Mesendoderm (in vitro differentiated cells): ENCODE measurements at regions not wholly inside any gene's neighbourhood (a gene's known extent, or its start where the extent isn't known, plus 50 kb on each side); places are given as distances from the start of the nearest gene placed in this dataset.

Experiments
- DNase-seq: peaks from one replicate; pipeline ENCODE4 v3.0.0; 2013
- H2AK5ac ChIP-seq: 2 replicates; pipeline ENCODE4 v1.6.1; 2013; ENCODE audit warnings: low read length, inconsistent platforms
- H2BK120ac ChIP-seq: 2 replicates; pipeline ENCODE4 v1.6.1; 2013; ENCODE audit warnings: low read depth, mild to moderate bottlenecking, low read length, moderate library complexity, mixed read lengths
- H2BK15ac ChIP-seq: replicated peaks from 2 replicates; pipeline ENCODE4 v1.6.1; 2013; ENCODE audit warnings: low read depth, mild to moderate bottlenecking, moderate library complexity
- H2BK5ac ChIP-seq: 2 replicates; pipeline ENCODE4 v1.6.1; 2013; ENCODE audit warnings: low read length, inconsistent platforms
- H3K18ac ChIP-seq: 2 replicates; pipeline ENCODE4 v1.6.1; 2013; ENCODE audit warnings: mild to moderate bottlenecking, low read length, mixed read lengths
- H3K23ac ChIP-seq: one replicate; pipeline ENCODE4 v1.6.1; 2013; ENCODE audit warnings: low read length
- H3K27ac ChIP-seq: 2 replicates; pipeline ENCODE4 v1.5.1; 2013; ENCODE audit warnings: low read depth, mild to moderate bottlenecking, inconsistent platforms, low read length, moderate library complexity
- H3K27me3 ChIP-seq: 2 replicates; pipeline ENCODE4 v1.6.1; 2013; ENCODE audit warnings: low read length, control low read depth, mild to moderate bottlenecking, inconsistent platforms; ENCODE audit not compliant: insufficient read depth, poor library complexity
- H3K36me3 ChIP-seq: 2 replicates; pipeline ENCODE4 v1.6.1; 2013; ENCODE audit warnings: low read length, inconsistent platforms; ENCODE audit not compliant: control insufficient read depth, insufficient read depth
- H3K4ac ChIP-seq: one replicate; pipeline ENCODE4 v1.6.1; 2013; ENCODE audit warnings: low read depth, mild to moderate bottlenecking, low read length, moderate library complexity
- H3K4me1 ChIP-seq: 2 replicates; pipeline ENCODE4 v1.6.1; 2013; ENCODE audit warnings: low read depth, low read length, inconsistent platforms; ENCODE audit not compliant: control insufficient read depth
- H3K4me2 ChIP-seq: 2 replicates; pipeline ENCODE4 v1.6.1; 2013; ENCODE audit warnings: low read length
- H3K4me3 ChIP-seq: 2 replicates; pipeline ENCODE4 v1.5.1; 2013; ENCODE audit warnings: mild to moderate bottlenecking, low read length
- H3K56ac ChIP-seq: one replicate; pipeline ENCODE4 v1.6.1; 2013; ENCODE audit warnings: low read length
- H3K79me1 ChIP-seq: 2 replicates; pipeline ENCODE4 v1.6.1; 2013; ENCODE audit warnings: low read length, inconsistent platforms
- H3K79me2 ChIP-seq: 2 replicates; pipeline ENCODE4 v1.6.1; 2013; ENCODE audit warnings: mild to moderate bottlenecking, low read length; ENCODE audit not compliant: control insufficient read depth, insufficient read depth
- H3K9ac ChIP-seq: 2 replicates; pipeline ENCODE4 v1.6.1; 2013; ENCODE audit warnings: low read length, inconsistent platforms
- H4K5ac ChIP-seq: one replicate; pipeline ENCODE4 v1.6.1; 2013; ENCODE audit warnings: low read length
- H4K8ac ChIP-seq: one replicate; pipeline ENCODE4 v1.6.1; 2013; ENCODE audit warnings: low read depth, mild to moderate bottlenecking, control low read depth, low read length, moderate library complexity
- WGBS: extraction: QIAGEN DNeasy Blood & Tissue Kit; methylation state at CpG from one replicate; pipeline ENCODE4 v1.1.7; 2013; ENCODE audit warnings: low lambda C conversion rate, missing lambda C conversion rate; ENCODE audit not compliant: insufficient coverage; ENCODE audit errors: extremely low coverage; 5-methylcytosine and 5-hydroxymethylcytosine counted together

- Histone ChIP-seq H2AK5ac (no peak overlapping the region), H3K4me2 (no peak overlapping the region), H4K8ac (no peak overlapping the region), H3K27ac (no peak overlapping the region), H3K36me3 (no peaks in the 10 kb centered on the region), H3K23ac (no peak overlapping the region), H3K4ac (no peak overlapping the region), H3K79me2 (no peaks in the 10 kb centered on the region), H2BK15ac (no peak overlapping the region), H3K56ac (no peak overlapping the region), H2BK120ac (no peak overlapping the region), H4K5ac (no peak overlapping the region), H2BK5ac (no peak overlapping the region), H3K9ac (no peak overlapping the region), H3K79me1 (no peaks in the 10 kb centered on the region), H3K4me3 (no peak overlapping the region), H3K27me3 (no peaks in the 10 kb centered on the region), H3K4me1 (no peaks in the 10 kb centered on the region), H3K18ac (no peak overlapping the region)
- no peak for DNase-seq
- WGBS = no CpG with 5 or more reads among the region's 41 CpGs
Measured at GRCh38 chr10:132487241-132488135, 50.1 kb upstream of the INPP5A start.
